Gastroesophageal sphincter (tissue), 3 donors: ENCODE measurements at regions not wholly inside any gene's neighbourhood (a gene's known extent, or its start where the extent isn't known, plus 50 kb on each side); places are given as distances from the start of the nearest gene placed in this dataset.

Experiments
- CTCF ChIP-seq, 4 experiments: fragments of 200-600 bp in 2 of 4; fragments of 450-650 bp in 2 of 4; sonication (generic) in 1 of 4; IDR thresholded peaks; one replicate each; pipeline ENCODE4 v1.5.1; 2017 to 2019; ENCODE audit warnings: antibody characterized with exemption in 4 of 4, mild to moderate bottlenecking in 2 of 4, moderate library complexity in 2 of 4
- EP300 ChIP-seq: sonication (generic); formaldehyde crosslinking; IDR thresholded peaks from one replicate; pipeline ENCODE4 v1.6.1; 2017; ENCODE audit warnings: antibody characterized with exemption, mild to moderate bottlenecking
- POLR2AphosphoS5 ChIP-seq: sonication (generic); formaldehyde crosslinking; IDR thresholded peaks from one replicate; pipeline ENCODE4 v1.6.1; 2017; ENCODE audit warnings: antibody characterized with exemption

GRCh38 chr5:3325972-3326840 lies 269.4 kb upstream of the IRX1 start:
- TF ChIP-seq POLR2AphosphoS5 (no peak), EP300 (no peak), CTCF (IDR thresholded peaks at IDR 0.05) (no peak)
